RWPE2 (cell line): ENCODE measurements at regions not wholly inside any gene's neighbourhood (a gene's known extent, or its start where the extent isn't known, plus 50 kb on each side); places are given as distances from the start of the nearest gene placed in this dataset.

Source experiments
- ATAC-seq: fragments of 200-7000 bp; cut with Tn5 transposase; 3 replicates; pipeline ENCODE4 v1.9.1; 2021; ENCODE audit warnings: low read depth
- DNase-seq: peaks from one replicate; pipeline ENCODE4 v3.0.0-alpha.2; 2020; ENCODE audit warnings: low spot score
- H3K27ac ChIP-seq: fragments of 450-650 bp; 2 replicates; pipeline ENCODE4 v1.5.1; 2017; ENCODE audit warnings: mild to moderate bottlenecking; ENCODE audit not compliant: poor library complexity, severe bottlenecking
- H3K27me3 ChIP-seq: fragments of 250-450 bp; sonication (Bioruptor Pico); 2 replicates; pipeline ENCODE4 v1.5.1; 2021; ENCODE audit warnings: mild to moderate bottlenecking, moderate library complexity; ENCODE audit not compliant: insufficient read depth, poor library complexity, severe bottlenecking
- H3K36me3 ChIP-seq: fragments of 250-450 bp; sonication (Bioruptor Pico); 2 replicates; pipeline ENCODE4 v1.5.1; 2020; ENCODE audit warnings: low read depth, mild to moderate bottlenecking, moderate library complexity
- H3K4me1 ChIP-seq: fragments of 250-450 bp; sonication (Bioruptor Pico); 2 replicates; pipeline ENCODE4 v1.5.1; 2021; ENCODE audit warnings: mild to moderate bottlenecking, moderate library complexity; ENCODE audit not compliant: insufficient read depth, poor library complexity, severe bottlenecking
- H3K4me3 ChIP-seq: fragments of 250-450 bp; sonication (Bioruptor Pico); 2 replicates; pipeline ENCODE4 v1.5.1; 2021; ENCODE audit warnings: mild to moderate bottlenecking, moderate library complexity; ENCODE audit not compliant: severe bottlenecking
- H3K9me3 ChIP-seq: fragments of 250-450 bp; sonication (Bioruptor Pico); 2 replicates; pipeline ENCODE4 v1.5.1; 2021; ENCODE audit warnings: mild to moderate bottlenecking, moderate library complexity; ENCODE audit not compliant: severe bottlenecking
- TF ChIP-seq, protein P1 (sequence below): fragments of 450-650 bp; IDR thresholded peaks from one replicate; pipeline ENCODE4 v1.5.1; 2017; ENCODE audit warnings: mild to moderate bottlenecking, moderate library complexity; ENCODE audit not compliant: poor library complexity, severe bottlenecking

DNA sequence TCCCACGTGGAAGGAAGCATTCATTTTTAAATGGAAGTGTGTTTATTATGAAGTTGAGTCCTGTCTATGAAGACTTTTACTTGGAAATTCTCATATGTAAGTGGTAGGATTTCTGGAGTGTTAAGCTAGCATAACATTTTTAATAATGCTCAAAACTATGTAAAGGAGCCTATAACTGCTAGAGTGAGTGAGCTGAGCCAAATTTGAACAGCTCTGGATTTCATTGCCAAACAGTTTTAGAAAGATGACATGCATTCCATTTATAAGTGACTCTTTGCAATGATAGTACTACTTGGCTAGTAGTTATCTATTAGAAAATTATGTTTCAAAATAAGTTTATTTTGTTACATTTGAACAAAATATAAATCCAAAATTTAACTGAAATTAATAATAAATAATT lies 721.2 kb downstream of the LUZP2 start:
- ATAC-seq (no peak), DNase-seq (no peak)

DNA sequence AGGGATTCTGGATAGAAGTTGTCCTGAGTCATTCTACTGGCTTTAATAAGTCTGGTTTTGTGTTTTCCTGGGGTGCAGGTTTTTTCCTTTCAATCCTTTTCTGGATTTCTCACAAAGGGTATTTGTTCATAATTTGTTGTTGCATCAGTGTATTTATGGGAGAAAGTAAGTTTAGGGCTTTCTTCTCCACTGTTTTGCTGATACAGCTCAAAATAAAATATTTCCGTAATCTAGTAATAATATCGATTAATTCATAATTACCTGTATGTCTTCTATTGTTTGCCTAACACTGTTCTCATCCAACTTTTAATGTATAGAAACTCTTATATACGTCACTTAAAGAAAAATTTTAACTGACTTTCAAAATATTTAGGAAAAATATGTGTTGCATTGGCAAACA lies 728.2 kb downstream of the LUZP2 start:
- TF ChIP-seq, protein P1, sequence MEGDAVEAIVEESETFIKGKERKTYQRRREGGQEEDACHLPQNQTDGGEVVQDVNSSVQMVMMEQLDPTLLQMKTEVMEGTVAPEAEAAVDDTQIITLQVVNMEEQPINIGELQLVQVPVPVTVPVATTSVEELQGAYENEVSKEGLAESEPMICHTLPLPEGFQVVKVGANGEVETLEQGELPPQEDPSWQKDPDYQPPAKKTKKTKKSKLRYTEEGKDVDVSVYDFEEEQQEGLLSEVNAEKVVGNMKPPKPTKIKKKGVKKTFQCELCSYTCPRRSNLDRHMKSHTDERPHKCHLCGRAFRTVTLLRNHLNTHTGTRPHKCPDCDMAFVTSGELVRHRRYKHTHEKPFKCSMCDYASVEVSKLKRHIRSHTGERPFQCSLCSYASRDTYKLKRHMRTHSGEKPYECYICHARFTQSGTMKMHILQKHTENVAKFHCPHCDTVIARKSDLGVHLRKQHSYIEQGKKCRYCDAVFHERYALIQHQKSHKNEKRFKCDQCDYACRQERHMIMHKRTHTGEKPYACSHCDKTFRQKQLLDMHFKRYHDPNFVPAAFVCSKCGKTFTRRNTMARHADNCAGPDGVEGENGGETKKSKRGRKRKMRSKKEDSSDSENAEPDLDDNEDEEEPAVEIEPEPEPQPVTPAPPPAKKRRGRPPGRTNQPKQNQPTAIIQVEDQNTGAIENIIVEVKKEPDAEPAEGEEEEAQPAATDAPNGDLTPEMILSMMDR, result no peak
- H3K4me1 ChIP-seq, result no peaks in the 10 kb centered on the region
- no peak overlapping the region for H3K4me3 ChIP-seq
- no peaks in the 10 kb centered on the region for H3K9me3 ChIP-seq
- no peaks in the 10 kb centered on the region for H3K27me3 ChIP-seq
- H3K27ac ChIP-seq, result no peak overlapping the region
- DNase-seq, result no peak
- no peak for ATAC-seq
- H3K36me3 ChIP-seq, result no peaks in the 10 kb centered on the region

More for the DNA sequence above, 721.2 kb downstream of the LUZP2 start:
- H3K36me3 ChIP-seq, result no peaks in the 10 kb centered on the region; the same call in 1 of the 2 replicates
- H3K27me3 ChIP-seq, result no peaks in the 10 kb centered on the region
- H3K9me3 ChIP-seq, result no peaks in the 10 kb centered on the region
- H3K27ac ChIP-seq, result no peak overlapping the region
- no peaks in the 10 kb centered on the region for H3K4me1 ChIP-seq
- no peak overlapping the region for H3K4me3 ChIP-seq
- TF ChIP-seq, protein P1, result no peak

DNA sequence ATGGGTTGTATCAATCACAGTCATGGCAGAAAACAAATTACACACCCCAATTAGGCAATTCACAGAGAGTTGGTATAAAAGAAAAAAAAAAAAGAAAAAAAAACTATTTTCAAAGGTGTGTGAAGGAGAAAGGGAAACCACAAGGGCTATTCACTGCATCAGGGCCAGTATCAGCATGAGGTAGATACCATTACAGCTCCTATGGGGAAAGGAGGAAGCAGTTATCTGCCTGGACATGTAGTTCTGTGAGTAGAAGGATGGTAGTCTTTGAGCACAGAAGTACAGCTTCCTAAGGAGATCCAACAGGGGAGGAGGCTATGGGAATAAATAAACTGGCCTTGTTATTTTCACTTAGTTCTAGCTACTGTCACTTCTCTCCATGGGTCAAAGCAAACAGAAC lies 746.1 kb downstream of the LUZP2 start:
- H3K27me3 ChIP-seq, result no peaks in the 10 kb centered on the region

DNA sequence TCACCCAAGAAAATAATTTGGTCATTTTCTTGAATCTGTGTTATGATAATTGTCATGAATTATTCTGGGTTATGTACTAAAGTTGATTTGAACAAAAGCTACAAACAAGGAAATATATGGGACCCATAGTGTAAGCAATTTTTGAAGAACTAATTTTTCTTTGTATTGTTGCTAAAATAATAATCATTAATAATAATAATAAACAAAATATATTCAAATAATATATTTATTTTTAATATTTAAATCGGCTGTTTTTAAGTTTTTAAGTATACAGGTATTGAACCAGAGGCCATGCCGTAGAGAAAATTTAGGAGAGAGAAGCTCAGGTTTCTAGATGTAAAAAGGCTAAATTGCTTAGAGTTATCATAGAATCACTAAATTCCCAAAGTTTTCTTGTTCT lies 747.3 kb downstream of the LUZP2 start:
- TF ChIP-seq, protein P1, result no peak
- no peaks in the 10 kb centered on the region for H3K27me3 ChIP-seq
- no peaks in the 10 kb centered on the region for H3K4me1 ChIP-seq
- no peaks in the 10 kb centered on the region for H3K9me3 ChIP-seq
- H3K36me3 ChIP-seq, result no peaks in the 10 kb centered on the region
- DNase-seq (no peak), ATAC-seq (no peak)
- H3K4me3 ChIP-seq, result no peak overlapping the region
- no peak overlapping the region for H3K27ac ChIP-seq

More for the DNA sequence above, 746.1 kb downstream of the LUZP2 start:
- no peak for DNase-seq
- H3K9me3 ChIP-seq, result no peaks in the 10 kb centered on the region
- TF ChIP-seq, protein P1, result no peak
- no peaks in the 10 kb centered on the region for H3K4me1 ChIP-seq
- no peak for ATAC-seq
- no peak overlapping the region for H3K4me3 ChIP-seq
- H3K27ac ChIP-seq, result no peak overlapping the region
- no peaks in the 10 kb centered on the region for H3K36me3 ChIP-seq

DNA sequence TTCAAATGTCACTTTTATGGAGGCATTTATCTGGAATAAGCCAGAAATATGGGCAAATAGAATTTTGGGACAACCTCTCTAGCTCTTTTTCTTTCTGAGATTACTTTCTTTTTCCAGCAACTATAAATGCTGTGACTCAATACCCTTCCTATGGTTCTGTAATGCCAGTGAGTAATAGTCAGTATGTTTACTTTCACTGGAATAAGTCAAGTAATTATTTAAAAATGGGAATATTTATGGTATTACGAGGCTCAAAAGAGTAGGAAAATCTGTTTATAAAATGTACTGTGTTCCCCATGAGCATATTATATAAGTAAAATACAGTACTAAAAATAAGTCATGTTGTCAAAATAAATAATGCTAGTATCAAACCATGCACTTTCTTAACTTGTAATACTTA lies 750.5 kb downstream of the LUZP2 start:
- H3K9me3 ChIP-seq, result no peaks in the 10 kb centered on the region
- H3K4me3 ChIP-seq, result no peak overlapping the region
- H3K27ac ChIP-seq, result no peak overlapping the region
- no peaks in the 10 kb centered on the region for H3K27me3 ChIP-seq
- no peak for DNase-seq
- no peaks in the 10 kb centered on the region for H3K4me1 ChIP-seq
- TF ChIP-seq, protein P1, result no peak
- H3K36me3 ChIP-seq, result no peaks in the 10 kb centered on the region
- no peak for ATAC-seq
